HEK293T (cell line): ENCODE measurements at regions not wholly inside any gene's neighbourhood (a gene's known extent, or its start where the extent isn't known, plus 50 kb on each side); places are given as distances from the start of the nearest gene placed in this dataset.

Experiments
- CTCF ChIA-PET: fragments of 350-600 bp; formaldehyde crosslinking; extraction: SDS; loops from one replicate; lab custom pipeline; 2021; ENCODE audit warnings: antibody characterized with exemption, inconsistent platforms; lab: Yijun Ruan, JAX
- POLR2A ChIA-PET: fragments of 350-600 bp; formaldehyde crosslinking; extraction: SDS; loops from one replicate; lab custom pipeline; 2020; ENCODE audit warnings: antibody characterized with exemption, inconsistent platforms; lab: Yijun Ruan, JAX
- DNase-seq: peaks from one replicate; pipeline ENCODE4 v3.0.0; 2012; ENCODE audit warnings: mixed read lengths; ENCODE audit errors: extremely low spot score
- ARNT ChIP-seq: fragments of 450-650 bp; IDR thresholded peaks from 2 replicates; pipeline ENCODE4 v1.6.1; 2017; ENCODE audit warnings: mild to moderate bottlenecking
- BHLHE40 ChIP-seq: fragments of 450-650 bp; IDR thresholded peaks from 2 replicates; pipeline ENCODE4 v1.6.1; 2016; ENCODE audit warnings: mild to moderate bottlenecking, moderate library complexity, borderline replicate concordance
- CTBP1 ChIP-seq: fragments of 450-650 bp; IDR thresholded peaks from 2 replicates; pipeline ENCODE4 v1.6.1; 2016; ENCODE audit warnings: borderline replicate concordance
- ELF4 ChIP-seq: fragments of 450-650 bp; IDR thresholded peaks from 2 replicates; pipeline ENCODE4 v1.6.1; 2017; ENCODE audit warnings: antibody characterized with exemption
- FOXA1 ChIP-seq: fragments of 450-650 bp; IDR thresholded peaks from 2 replicates; pipeline ENCODE4 v1.6.1; 2016; ENCODE audit warnings: mild to moderate bottlenecking
- FOXK2 ChIP-seq: fragments of 450-650 bp; IDR thresholded peaks from 2 replicates; pipeline ENCODE4 v1.6.1; 2016; ENCODE audit warnings: mild to moderate bottlenecking
- FOXM1 ChIP-seq: fragments of 450-650 bp; IDR thresholded peaks from 2 replicates; pipeline ENCODE4 v1.6.1; 2017; ENCODE audit warnings: mild to moderate bottlenecking, borderline replicate concordance
- HDGF ChIP-seq: fragments of 450-650 bp; IDR thresholded peaks from 2 replicates; pipeline ENCODE4 v1.6.1; 2017; ENCODE audit warnings: antibody characterized with exemption, borderline replicate concordance
- L3MBTL2 ChIP-seq: fragments of 450-650 bp; conservative IDR thresholded peaks from 2 replicates; pipeline ENCODE4 v1.6.1; 2016; ENCODE audit warnings: mild to moderate bottlenecking
- LEF1 ChIP-seq: fragments of 450-650 bp; IDR thresholded peaks from 2 replicates; pipeline ENCODE4 v1.6.1; 2017; ENCODE audit warnings: mild to moderate bottlenecking, borderline replicate concordance
- NFRKB ChIP-seq: fragments of 450-650 bp; IDR thresholded peaks from 2 replicates; pipeline ENCODE4 v1.6.1; 2016; ENCODE audit warnings: mild to moderate bottlenecking, moderate library complexity
- PKNOX1 ChIP-seq: fragments of 450-650 bp; IDR thresholded peaks from 2 replicates; pipeline ENCODE4 v1.6.1; 2016
- SP1 ChIP-seq: fragments of 450-650 bp; IDR thresholded peaks from 2 replicates; pipeline ENCODE4 v1.6.1; 2017
- SUZ12 ChIP-seq: fragments of 450-650 bp; IDR thresholded peaks from 2 replicates; pipeline ENCODE4 v1.6.1; 2016; ENCODE audit warnings: mild to moderate bottlenecking
- TARDBP ChIP-seq: fragments of 450-650 bp; IDR thresholded peaks from 2 replicates; pipeline ENCODE4 v1.6.1; 2016
- ZNF384 ChIP-seq: fragments of 450-650 bp; IDR thresholded peaks from 2 replicates; pipeline ENCODE4 v1.6.1; 2016

- DNase-seq, result no peak
- CTCF ChIA-PET, result no interaction called here
- POLR2A ChIA-PET, result no interaction called here
- TF ChIP-seq ZNF384, result no peak
- no peak for TF ChIP-seq LEF1
- no peak for TF ChIP-seq CTBP1
- no peak for TF ChIP-seq BHLHE40
- no peak for TF ChIP-seq FOXM1
- TF ChIP-seq SUZ12, result no peak
- TF ChIP-seq SP1, result no peak
- TF ChIP-seq HDGF, result no peak
- TF ChIP-seq PKNOX1, result no peak
- no peak for TF ChIP-seq L3MBTL2
- TF ChIP-seq TARDBP, result no peak
- TF ChIP-seq FOXK2, result no peak
- no peak for TF ChIP-seq NFRKB
- no peak for TF ChIP-seq FOXA1
- TF ChIP-seq ELF4, result no peak
- no peak for TF ChIP-seq ARNT
Measured at GRCh38 chr15:53225781-53226180, 435.6 kb upstream of the ONECUT1 start.

- DNase-seq, result no peak
- ChIA-PET POLR2A (no interaction called here), CTCF (no interaction called here)
- no peak for TF ChIP-seq PKNOX1
- no peak for TF ChIP-seq CTBP1
- no peak for TF ChIP-seq SUZ12
- TF ChIP-seq SP1, result no peak
- TF ChIP-seq NFRKB, result no peak
- no peak for TF ChIP-seq FOXK2
- no peak for TF ChIP-seq FOXM1
- TF ChIP-seq HDGF, result no peak
- no peak for TF ChIP-seq LEF1
- TF ChIP-seq L3MBTL2, result no peak
- no peak for TF ChIP-seq ZNF384
- no peak for TF ChIP-seq BHLHE40
- no peak for TF ChIP-seq TARDBP
- no peak for TF ChIP-seq ARNT
- no peak for TF ChIP-seq ELF4
- TF ChIP-seq FOXA1, result no peak
Measured at GRCh38 chr15:53224371-53224770, 434.2 kb upstream of the ONECUT1 start.

GRCh38 chr15:53223815-53224214 is 433.7 kb upstream of the ONECUT1 start:
- ChIA-PET POLR2A (no interaction called here), CTCF (no interaction called here)
- no peak for DNase-seq
- TF ChIP-seq PKNOX1, result no peak
- TF ChIP-seq SP1, result no peak
- TF ChIP-seq HDGF, result no peak
- no peak for TF ChIP-seq BHLHE40
- no peak for TF ChIP-seq NFRKB
- no peak for TF ChIP-seq ARNT
- no peak for TF ChIP-seq FOXA1
- TF ChIP-seq FOXK2, result no peak
- TF ChIP-seq LEF1, result no peak
- no peak for TF ChIP-seq ELF4
- TF ChIP-seq TARDBP, result no peak
- TF ChIP-seq SUZ12, result no peak
- no peak for TF ChIP-seq ZNF384
- TF ChIP-seq L3MBTL2, result no peak
- TF ChIP-seq CTBP1, result no peak
- TF ChIP-seq FOXM1, result no peak

GRCh38 chr15:53218666-53219580 is 428.8 kb upstream of the ONECUT1 start:
- TF ChIP-seq ZNF384 (no peak), SUZ12 (no peak), HDGF (no peak), PKNOX1 (no peak), FOXK2 (no peak), L3MBTL2 (no peak), NFRKB (no peak), CTBP1 (no peak), ELF4 (no peak), ARNT (no peak), BHLHE40 (no peak), SP1 (no peak), FOXA1 (no peak), TARDBP (no peak), LEF1 (no peak), FOXM1 (no peak)
- CTCF ChIA-PET, result no interaction called here
- no peak for DNase-seq
- POLR2A ChIA-PET, result no interaction called here

GRCh38 chr15:53216036-53216435 is 425.9 kb upstream of the ONECUT1 start:
- DNase-seq, result no peak
- CTCF ChIA-PET, result no interaction called here
- POLR2A ChIA-PET, result no interaction called here
- TF ChIP-seq ARNT (no peak), ZNF384 (no peak), BHLHE40 (no peak), CTBP1 (no peak), TARDBP (no peak), FOXK2 (no peak), FOXM1 (no peak), LEF1 (no peak), NFRKB (no peak)
